NCI-H2171 treated with DMSO at 0.1 percent for 48 hours (cell line): ENCODE measurements at regions not wholly inside any gene's neighbourhood (a gene's known extent, or its start where the extent isn't known, plus 50 kb on each side); places are given as distances from the start of the nearest gene placed in this dataset.
"Not testable (repeated sequence)": the region's sequence is repeated elsewhere in the genome, so short reads cannot be mapped to it uniquely, and the experiment has no call there.

ENCODE experiments used
- DNase-seq: peaks from one replicate; lab custom pipeline; 2025; lab: John Stamatoyannopoulos, UW

- DNase-seq = not testable (repeated sequence)
Observed at GRCh38 chr10:45056806-45057205, 56.1 kb downstream of the ZNF22 start.

- DNase-seq = no peak
Observed at GRCh38 chr10:45058580-45058979, 57.9 kb downstream of the ZNF22 start.

GRCh38 chr10:45058992-45059561, 58.4 kb downstream of the ZNF22 start:
- no peak for DNase-seq

DNA sequence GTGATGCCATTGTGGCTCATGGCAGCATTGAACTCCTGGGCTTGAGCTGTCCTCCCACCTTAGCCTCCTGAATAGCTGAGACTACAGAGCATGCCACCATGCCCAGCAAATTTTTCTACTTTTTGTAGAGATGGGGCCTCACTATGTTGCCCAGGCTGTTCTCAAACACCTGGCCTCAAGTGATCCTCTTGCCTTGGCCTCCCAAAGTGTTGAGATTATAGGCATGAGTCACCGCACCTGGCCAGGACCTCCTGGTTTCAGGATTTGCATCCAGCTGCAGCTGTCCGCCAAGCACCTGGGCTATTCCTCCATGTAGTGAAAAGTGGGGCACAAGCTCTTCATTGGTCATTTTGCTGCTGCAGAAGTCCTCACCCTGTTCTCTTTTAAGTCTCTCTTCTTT, 58.9 kb downstream of the ZNF22 start:
- DNase-seq = no peak

GRCh38 chr10:45061982-45062381, 61.3 kb downstream of the ZNF22 start:
- no peak for DNase-seq

- no peak for DNase-seq
Observed at GRCh38 chr10:45063591-45064231, 63.0 kb downstream of the ZNF22 start.

- no peak for DNase-seq
Observed at GRCh38 chr10:45064998-45065397, 64.3 kb downstream of the ZNF22 start.

DNA sequence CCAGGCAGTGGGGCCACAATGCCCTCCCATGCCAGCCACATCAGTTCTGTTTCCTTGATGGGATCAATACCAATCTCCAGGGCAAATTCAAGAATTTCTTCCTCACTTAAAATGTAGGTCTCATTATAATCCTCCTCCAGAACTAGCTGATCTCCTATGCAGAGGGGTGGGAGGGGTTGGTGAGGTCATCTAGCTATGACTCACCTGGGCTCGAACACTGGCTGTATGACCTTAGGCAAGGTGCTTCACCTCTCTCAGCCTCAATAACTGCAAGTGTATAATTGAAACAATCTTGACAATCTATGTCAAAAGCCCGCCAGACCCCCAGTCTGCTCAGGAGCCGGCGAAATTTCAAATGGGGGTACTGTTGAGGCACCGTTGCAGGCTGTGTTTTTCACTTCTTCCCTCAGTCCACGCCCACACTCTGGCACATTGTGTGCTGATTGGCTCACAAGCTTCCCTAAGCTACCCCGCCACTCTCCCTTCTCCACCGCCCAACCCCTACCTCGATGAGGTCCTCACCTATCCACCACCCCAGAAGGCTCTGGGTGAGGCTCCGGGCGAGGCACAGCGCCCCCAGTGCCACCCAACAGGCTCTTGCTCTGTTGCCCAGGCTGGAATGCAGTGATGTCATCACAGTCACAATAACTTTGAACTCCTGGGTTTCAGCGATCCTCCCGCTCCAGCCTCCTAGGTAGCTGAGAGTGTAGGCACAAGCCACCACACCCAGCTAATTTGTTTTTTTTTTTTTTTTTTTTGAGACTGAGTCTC, 70.5 kb downstream of the ZNF22 start:
- DNase-seq = no peak

GRCh38 chr10:45075216-45075615, 74.5 kb downstream of the ZNF22 start:
- no peak for DNase-seq

- DNase-seq = no peak
Observed at GRCh38 chr10:45075826-45076380, 75.2 kb downstream of the ZNF22 start.

- no peak for DNase-seq
Observed at GRCh38 chr10:45076891-45077290, 76.2 kb downstream of the ZNF22 start.

GRCh38 chr10:45080331-45080730, 79.6 kb downstream of the ZNF22 start:
- no peak for DNase-seq

DNA sequence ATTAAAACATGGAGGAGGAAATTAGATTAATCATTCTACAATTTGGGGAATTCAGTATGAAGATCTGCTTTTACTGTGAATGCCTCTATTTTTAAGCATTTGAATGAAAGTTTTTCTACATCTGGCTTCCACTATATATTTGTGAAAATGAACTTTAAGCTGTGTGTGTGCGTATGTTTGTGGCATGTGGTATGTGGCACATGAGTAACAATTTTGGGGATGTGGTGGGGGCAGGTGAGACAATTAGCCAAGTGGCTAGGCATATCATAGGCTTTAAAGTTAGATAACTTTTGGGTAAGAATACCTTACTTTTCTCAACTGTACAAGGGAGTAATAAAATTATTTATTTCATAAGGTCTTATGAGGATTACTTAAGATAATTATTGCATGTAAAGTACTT, 81.5 kb downstream of the ZNF22 start:
- no peak for DNase-seq

GRCh38 chr10:45091968-45092367, 91.2 kb downstream of the ZNF22 start:
- DNase-seq = peak; percentile 47

DNA sequence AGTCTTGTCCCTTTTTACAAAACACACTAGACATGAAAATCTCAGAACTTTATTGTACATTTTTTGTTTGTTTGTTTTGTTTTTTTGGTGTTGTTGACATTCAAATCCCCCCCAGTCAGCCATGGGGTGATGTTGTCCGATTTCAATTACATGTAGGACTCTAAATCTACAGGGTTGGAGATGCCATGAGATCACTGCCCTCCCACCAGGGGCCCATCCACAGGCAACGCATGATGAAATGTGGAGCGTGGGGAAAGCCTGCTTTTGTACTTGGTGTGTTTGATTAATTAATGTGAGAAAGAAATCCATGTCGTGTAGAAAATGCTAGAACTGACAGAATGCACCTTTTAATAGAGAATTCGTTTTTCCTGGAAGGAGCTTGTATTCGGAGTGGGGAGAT, 93.2 kb downstream of the ZNF22 start:
- DNase-seq = no peak

GRCh38 chr10:45095286-45095685, 94.6 kb downstream of the ZNF22 start:
- DNase-seq = no peak

DNA sequence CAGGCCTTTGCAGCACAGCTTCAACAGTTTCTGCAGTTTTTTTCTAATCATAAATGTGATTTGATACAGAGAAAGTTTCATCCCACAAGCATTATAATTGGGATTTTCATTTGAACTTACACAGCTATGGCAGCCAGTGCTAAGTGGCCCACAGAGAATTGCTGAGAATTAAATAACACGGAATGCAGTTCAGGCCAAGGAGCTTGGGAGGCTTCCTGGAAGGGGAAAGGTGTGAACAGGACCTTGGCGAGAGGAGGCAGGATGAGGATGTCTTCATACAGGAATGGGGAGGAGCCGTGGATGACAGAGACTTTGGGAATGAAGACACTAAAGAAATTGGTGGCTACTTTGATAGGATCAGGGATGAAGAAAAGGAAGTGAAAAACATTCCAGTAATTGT, 95.3 kb downstream of the ZNF22 start:
- DNase-seq = no peak

DNA sequence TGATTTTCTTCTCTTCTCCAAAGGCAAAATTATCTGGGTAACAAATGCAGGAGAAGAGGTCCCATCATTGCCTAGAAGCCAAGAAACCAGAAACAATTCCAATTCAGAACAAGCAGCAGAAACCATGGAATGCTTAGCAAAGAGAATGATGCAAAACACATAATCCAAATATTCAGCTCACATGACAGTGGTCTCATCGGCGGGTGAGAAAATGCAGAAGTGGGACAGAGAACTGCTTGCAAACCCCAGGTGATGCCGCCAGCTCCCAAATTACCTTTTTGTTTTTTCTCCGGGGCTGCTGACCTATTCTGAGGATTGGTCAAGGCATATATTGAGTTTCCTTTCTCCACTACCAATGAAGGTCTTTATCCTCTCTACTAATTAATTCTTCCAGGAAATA, 99.7 kb downstream of the ZNF22 start:
- DNase-seq = no peak

- DNase-seq = no peak
Observed at GRCh38 chr10:45104674-45105073, 104.0 kb downstream of the ZNF22 start.

- DNase-seq = peak; percentile 0
Observed at GRCh38 chr10:45105309-45105708, 104.6 kb downstream of the ZNF22 start.

DNA sequence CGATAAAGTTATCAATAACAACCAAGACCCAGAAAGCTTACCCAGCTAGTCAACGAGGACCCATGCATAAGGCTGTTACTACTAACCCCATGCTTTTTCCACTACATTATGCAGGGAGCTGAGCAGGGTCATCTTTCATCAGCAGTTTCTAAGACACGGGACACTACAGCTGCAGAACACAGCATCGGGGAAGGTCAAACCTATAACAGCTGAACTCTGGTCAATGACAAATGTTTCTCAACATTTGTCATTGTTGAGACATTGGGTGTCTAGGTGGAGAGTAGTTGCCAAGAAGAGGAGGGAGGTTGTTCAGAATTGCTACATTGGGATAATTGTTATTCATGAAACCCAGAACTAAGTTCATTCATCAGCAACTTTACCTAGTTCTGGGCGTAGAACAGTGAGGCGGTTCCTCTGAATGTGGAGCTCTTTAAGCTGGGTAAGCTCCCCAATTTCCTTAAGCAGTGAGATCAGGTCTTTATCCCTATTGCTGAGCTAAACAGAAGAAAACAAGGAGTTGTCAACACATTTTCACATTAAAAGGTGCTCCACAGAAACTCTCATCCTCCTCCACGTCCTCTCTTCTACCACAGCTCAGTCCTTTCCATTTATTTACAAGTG, 105.6 kb downstream of the ZNF22 start:
- DNase-seq = no peak

DNA sequence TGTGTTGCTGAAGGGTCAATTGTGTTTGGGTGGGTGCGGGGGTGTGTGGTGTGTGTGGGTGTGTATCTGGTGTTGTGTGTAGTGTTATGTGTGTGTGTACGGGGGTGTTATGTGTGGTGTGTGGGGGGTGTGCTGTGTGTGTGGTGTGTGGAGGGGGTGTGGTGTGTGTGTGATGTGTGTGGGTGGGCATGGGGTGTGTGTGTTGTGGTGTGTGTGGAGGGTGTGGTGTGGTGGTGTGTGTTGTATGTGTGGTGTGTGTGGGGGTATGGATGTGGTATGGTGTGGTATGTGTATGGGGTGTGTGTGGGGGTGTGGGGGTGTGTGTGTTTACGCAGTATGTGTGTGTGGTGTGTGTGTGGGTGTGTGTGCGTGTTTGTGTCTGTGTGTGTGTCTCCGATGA, 110.8 kb downstream of the ZNF22 start:
- DNase-seq = no peak

DNA sequence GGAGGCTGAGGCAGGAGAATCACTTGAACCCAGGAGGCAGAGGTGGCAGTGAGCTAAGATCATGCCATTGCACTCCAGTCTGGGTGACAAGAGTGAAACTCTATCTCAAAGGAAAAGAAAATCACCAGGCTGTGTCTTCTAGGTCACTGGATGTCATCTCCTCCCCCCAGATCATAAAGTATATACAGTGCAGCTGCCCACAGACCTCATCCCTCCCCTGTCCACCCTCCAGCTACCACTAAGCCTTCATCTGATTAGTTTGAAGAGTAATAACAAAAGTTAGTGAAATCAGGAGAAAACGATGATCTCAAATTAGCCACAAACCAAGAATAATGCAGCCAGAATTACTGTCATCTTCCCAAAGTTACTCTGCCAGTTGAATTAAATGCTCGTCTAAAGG, 117.2 kb downstream of the ZNF22 start:
- not testable (repeated sequence) for DNase-seq
